Loucy (cell line): ENCODE measurements at regions not wholly inside any gene's neighbourhood (a gene's known extent, or its start where the extent isn't known, plus 50 kb on each side); places are given as distances from the start of the nearest gene placed in this dataset.

Experiments used
- H2AFZ ChIP-seq: fragments of 200-600 bp; sonication (generic); 2 replicates; pipeline ENCODE4 v1.6.0; 2016; ENCODE audit warnings: antibody characterized with exemption, mild to moderate bottlenecking, low read length, moderate library complexity
- H3F3A ChIP-seq: fragments of 200-600 bp; 2 replicates; pipeline ENCODE4 v1.6.0; 2016; ENCODE audit warnings: antibody characterized with exemption, low read depth, mild to moderate bottlenecking
- H3K27me3 ChIP-seq: fragments of 200-600 bp; sonication (generic); 2 replicates; pipeline ENCODE4 v1.6.1; 2014; ENCODE audit warnings: low read length, mild to moderate bottlenecking; ENCODE audit not compliant: insufficient read depth, poor library complexity, severe bottlenecking
- H3K36me3 ChIP-seq: fragments of 200-600 bp; sonication (generic); 2 replicates; pipeline ENCODE4 v1.6.1; 2016; ENCODE audit warnings: low read length; ENCODE audit not compliant: insufficient read depth
- H3K4me1 ChIP-seq: fragments of 200-600 bp; sonication (generic); 2 replicates; pipeline ENCODE4 v1.5.1; 2014; ENCODE audit warnings: low read length, mild to moderate bottlenecking; ENCODE audit not compliant: insufficient read depth, poor library complexity, severe bottlenecking
- H3K4me2 ChIP-seq: fragments of 200-600 bp; sonication (generic); 2 replicates; pipeline ENCODE4 v1.6.0; 2014; ENCODE audit warnings: antibody characterized with exemption, low read length, low read depth, mild to moderate bottlenecking; ENCODE audit not compliant: poor library complexity, severe bottlenecking
- H3K4me3 ChIP-seq: fragments of 200-600 bp; sonication (generic); 2 replicates; pipeline ENCODE4 v1.5.1; 2014; ENCODE audit warnings: low read length, mild to moderate bottlenecking, mixed read lengths; ENCODE audit not compliant: poor library complexity, severe bottlenecking
- H3K79me2 ChIP-seq: fragments of 200-600 bp; sonication (generic); 2 replicates; pipeline ENCODE4 v1.6.1; 2014; ENCODE audit warnings: low read length; ENCODE audit not compliant: insufficient read depth
- H3K9ac ChIP-seq: fragments of 200-600 bp; sonication (generic); 2 replicates; pipeline ENCODE4 v1.6.0; 2014; ENCODE audit warnings: mild to moderate bottlenecking, low read depth, low read length, moderate library complexity; ENCODE audit not compliant: poor library complexity, severe bottlenecking
- H3K9me2 ChIP-seq: fragments of 200-600 bp; sonication (generic); replicated peaks from 2 replicates; pipeline ENCODE4 v1.6.1; 2016; ENCODE audit warnings: low read depth, low read length, mixed read lengths
- H3K9me3 ChIP-seq: fragments of 200-600 bp; sonication (generic); 2 replicates; pipeline ENCODE4 v1.6.1; 2014; ENCODE audit warnings: mild to moderate bottlenecking, antibody characterized with exemption, low read length, low read depth; ENCODE audit not compliant: insufficient read depth
- H4K20me1 ChIP-seq: fragments of 200-600 bp; sonication (generic); 2 replicates; pipeline ENCODE4 v1.6.0; 2014; ENCODE audit warnings: antibody characterized with exemption, low read length, mild to moderate bottlenecking; ENCODE audit not compliant: insufficient read depth, poor library complexity, severe bottlenecking
- CTCF ChIP-seq: fragments of 200-600 bp; sonication (generic); conservative IDR thresholded peaks from 2 replicates; pipeline ENCODE4 v1.5.1; 2014; ENCODE audit warnings: mild to moderate bottlenecking, antibody characterized with exemption, low read length
- EZH2phosphoT487 ChIP-seq: fragments of 200-600 bp; IDR thresholded peaks from 2 replicates; pipeline ENCODE4 v1.6.1; 2018; ENCODE audit warnings: antibody characterized with exemption, mild to moderate bottlenecking, moderate library complexity, borderline replicate concordance

GRCh38 chr5:124941051-124942049 lies 194.9 kb upstream of the ZNF608 start:
- Histone ChIP-seq H3K4me3 (no peak overlapping the region), H2AFZ (no peak overlapping the region), H3F3A (no peaks in the 10 kb centered on the region), H3K79me2 (no peaks in the 10 kb centered on the region), H4K20me1 (no peaks in the 10 kb centered on the region), H3K27me3 (no peaks in the 10 kb centered on the region), H3K9me2 (no peaks in the 10 kb centered on the region), H3K4me2 (no peak overlapping the region), H3K9ac (no peak overlapping the region), H3K4me1 (no peaks in the 10 kb centered on the region), H3K36me3 (no peaks in the 10 kb centered on the region), H3K9me3 (no peaks in the 10 kb centered on the region)
- TF ChIP-seq CTCF (no peak), EZH2phosphoT487 (no peak)

- no peaks in the 10 kb centered on the region for H3F3A ChIP-seq
- no peak overlapping the region for H3K4me3 ChIP-seq
Measured at GRCh38 chr5:124948062-124948753, 201.8 kb upstream of the ZNF608 start.

GRCh38 chr5:124948754-124949275 lies 202.4 kb upstream of the ZNF608 start:
- no peak overlapping the region for H2AFZ ChIP-seq
- TF ChIP-seq EZH2phosphoT487: no peak
- TF ChIP-seq CTCF: no peak
- no peaks in the 10 kb centered on the region for H3K79me2 ChIP-seq
- no peaks in the 10 kb centered on the region for H3K9me3 ChIP-seq
- no peaks in the 10 kb centered on the region for H3K9me2 ChIP-seq
- no peaks in the 10 kb centered on the region for H3K27me3 ChIP-seq
- no peaks in the 10 kb centered on the region for H3K36me3 ChIP-seq
- H3K4me1 ChIP-seq: no peaks in the 10 kb centered on the region
- no peak overlapping the region for H3K9ac ChIP-seq
- no peak overlapping the region for H3K4me2 ChIP-seq
- H3K4me3 ChIP-seq: no peak overlapping the region
- no peaks in the 10 kb centered on the region for H4K20me1 ChIP-seq
- no peaks in the 10 kb centered on the region for H3F3A ChIP-seq

More at GRCh38 chr5:124948062-124948753, 201.8 kb upstream of the ZNF608 start:
- Histone ChIP-seq H3K79me2 (no peaks in the 10 kb centered on the region), H3K9ac (no peak overlapping the region), H4K20me1 (no peaks in the 10 kb centered on the region), H3K4me1 (no peaks in the 10 kb centered on the region), H3K4me2 (no peak overlapping the region), H3K27me3 (no peaks in the 10 kb centered on the region), H3K36me3 (no peaks in the 10 kb centered on the region), H3K9me2 (no peaks in the 10 kb centered on the region), H2AFZ (no peak overlapping the region), H3K9me3 (no peaks in the 10 kb centered on the region)
- no peak for TF ChIP-seq EZH2phosphoT487
- TF ChIP-seq CTCF: no peak
